Stimulated activated CD4-positive, alpha-beta T cell treated with anti-CD3 and anti-CD28 coated beads, Interleukin-12 subunit alpha, Interleukin-12 subunit beta, amount 100 ng/mL, for 24 hours (primary cell): ENCODE measurements at regions not wholly inside any gene's neighbourhood (a gene's known extent, or its start where the extent isn't known, plus 50 kb on each side); places are given as distances from the start of the nearest gene placed in this dataset.

Source experiments
- DNase-seq, 2 experiments: peaks; one replicate each; pipeline ENCODE4 v3.0.0-alpha.2; 2020; ENCODE audit warnings: low read depth in 2 of 2

DNA sequence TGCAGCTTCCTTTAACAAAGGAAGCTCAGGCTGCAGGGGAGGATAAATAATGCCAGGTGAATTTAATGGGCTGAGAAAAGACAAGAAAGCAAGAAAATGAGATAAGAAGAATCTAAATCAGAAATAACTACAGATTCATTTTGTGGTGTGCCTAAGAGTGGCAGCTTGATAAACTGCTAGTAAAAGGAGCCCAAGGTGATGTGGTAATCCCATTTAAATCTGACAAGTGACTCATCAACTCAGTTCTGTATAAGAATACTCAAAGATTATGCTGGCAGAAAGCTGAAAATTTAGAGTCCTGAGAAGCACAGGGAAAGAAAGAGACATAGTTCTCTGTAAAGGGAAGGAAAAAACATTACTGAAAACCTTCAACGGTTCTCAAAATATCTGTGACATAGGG is 109.4 kb upstream of the PDE1C start:
- no peak for DNase-seq

DNA sequence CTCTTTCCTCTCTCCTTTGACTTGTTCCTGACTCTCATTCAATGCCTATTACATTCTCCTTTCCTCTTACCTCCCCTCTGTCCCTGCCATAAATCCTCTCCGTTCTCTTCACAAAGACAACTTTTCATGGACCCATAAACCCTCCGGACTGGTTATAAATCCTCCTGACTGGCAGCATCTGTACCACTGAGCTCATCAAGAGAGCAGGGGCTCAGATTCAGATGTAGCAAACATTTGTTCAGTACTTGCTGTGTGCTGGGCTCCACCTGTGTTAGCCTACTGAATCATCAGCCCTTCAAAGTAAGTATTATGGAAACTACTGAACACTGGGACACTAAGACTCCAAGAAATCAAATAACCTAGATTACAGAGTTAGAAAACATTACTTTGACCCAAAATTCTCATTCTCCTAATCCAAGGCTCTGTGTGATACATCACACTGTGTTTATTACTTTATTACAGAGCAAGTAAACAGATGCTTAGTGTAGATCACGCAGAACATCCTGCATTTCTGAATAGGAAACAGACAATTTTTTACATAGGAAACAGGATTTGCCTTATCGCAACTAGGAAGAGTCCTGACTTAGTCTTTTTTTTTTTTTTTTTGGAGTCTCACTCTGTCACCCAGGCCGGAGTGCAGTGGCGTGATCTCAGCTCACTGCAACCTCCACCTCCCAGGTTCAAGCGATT is 108.6 kb upstream of the PDE1C start:
- no peak for DNase-seq

DNA sequence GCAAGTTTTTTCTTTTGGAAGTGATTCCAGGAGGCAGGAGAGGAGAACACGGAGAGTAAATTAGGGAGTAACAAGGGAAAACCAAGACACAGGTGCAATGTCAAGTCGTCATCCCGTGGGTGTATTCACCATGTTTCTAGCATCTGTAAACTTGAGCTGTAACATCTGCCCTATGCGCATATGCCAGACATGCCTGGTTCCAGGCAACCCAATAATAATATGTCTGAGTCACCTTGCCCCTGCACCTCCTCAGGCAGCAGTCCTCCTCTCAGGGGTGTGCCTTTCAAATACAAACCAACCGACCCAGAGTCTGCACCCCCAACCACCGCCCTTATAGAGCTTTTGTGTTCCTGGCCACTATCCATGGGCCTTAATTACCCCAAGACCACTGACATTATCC is 107.0 kb upstream of the PDE1C start:
- no peak for DNase-seq

DNA sequence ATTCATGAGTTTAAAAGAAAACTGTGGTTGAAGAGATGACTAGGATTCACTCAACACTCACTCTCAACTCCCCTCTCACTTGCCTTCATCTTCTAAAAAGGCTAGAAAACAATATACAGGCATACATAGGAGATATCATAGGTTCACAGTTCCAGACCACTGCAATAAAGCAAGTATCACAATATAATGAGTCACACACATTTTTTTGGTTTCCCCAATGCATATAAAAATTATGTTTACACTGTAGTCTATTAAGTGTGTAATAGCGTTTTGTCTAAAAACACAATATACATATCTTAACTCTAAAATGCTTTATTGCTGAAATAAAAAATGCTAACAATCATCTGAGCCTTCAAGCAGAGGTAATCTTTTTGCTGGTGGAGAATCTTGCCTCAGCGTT is 104.9 kb upstream of the PDE1C start:
- no peak for DNase-seq

DNA sequence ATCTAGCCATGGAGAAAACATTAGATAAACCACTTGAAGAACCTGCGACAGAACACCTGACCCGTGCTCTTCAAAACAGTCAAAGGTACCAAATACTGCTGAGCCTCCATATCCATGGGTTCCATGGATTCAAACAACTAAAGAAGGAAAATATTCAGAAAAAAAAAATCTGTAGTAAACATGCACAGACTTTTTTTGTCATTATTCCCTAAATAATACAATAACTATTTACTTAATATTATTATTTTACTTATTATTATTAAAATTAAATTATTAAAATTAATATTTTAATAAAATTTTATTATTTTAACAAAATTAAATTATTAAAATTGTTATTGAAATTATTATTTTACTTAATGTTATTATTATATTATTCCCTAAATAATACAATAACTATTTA is 101.0 kb upstream of the PDE1C start:
- DNase-seq, result no peak

DNA sequence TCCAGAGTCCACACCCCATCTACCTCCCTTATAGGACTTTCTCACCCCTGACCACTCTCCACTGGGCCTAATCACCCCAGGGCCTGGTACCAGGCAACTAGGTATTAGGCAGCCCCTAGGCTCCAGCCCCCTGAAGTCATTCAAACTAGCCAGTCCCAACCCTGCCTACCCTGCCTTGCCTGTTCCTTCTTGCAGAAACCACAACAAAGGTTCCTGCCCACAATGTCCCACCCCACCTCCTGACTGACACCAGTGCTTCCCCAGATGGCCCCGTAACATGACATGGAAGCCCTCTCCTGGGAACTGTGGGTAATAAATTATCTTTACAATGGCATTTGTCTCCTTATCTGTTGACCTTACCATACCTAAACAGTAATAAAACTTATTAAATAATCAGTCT is 100.6 kb upstream of the PDE1C start:
- DNase-seq, result no peak

DNA sequence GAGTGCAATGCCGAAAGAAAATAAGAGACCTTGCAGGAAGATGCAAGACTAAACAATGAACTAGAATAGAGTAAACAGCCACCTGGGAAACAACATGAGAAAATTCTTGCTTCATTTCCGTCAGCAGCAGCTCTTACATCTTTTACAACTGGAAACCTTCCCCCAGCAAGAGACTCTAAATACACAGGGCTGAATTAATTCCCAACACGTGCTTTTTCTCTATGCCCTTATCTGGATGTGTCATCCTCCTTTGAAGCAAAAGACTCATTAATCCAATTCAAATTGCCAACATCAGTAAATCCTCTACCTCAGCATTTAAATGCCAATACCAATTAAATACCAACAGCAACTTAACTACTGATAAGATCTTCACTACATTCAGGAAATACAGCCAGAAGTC is 99.0 kb upstream of the PDE1C start:
- no peak for DNase-seq

DNA sequence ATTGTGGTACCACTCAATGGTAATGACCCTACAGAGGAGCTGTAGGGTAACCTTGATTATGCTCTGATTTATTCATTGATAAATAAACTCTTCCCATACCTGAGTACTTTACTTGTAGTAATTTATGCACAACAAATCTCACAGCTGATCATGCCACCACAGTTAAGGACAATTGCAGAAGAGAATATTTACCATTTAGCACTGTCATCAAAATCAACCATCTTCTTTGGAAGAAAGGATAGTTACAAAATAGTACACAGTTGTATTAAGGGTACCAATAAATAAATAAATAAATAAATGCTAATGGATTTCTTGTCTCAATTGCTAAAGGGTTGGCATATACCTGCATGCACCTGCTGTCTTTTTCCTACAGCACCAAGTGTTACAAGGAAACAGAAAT is 97.6 kb upstream of the PDE1C start:
- no peak for DNase-seq

DNA sequence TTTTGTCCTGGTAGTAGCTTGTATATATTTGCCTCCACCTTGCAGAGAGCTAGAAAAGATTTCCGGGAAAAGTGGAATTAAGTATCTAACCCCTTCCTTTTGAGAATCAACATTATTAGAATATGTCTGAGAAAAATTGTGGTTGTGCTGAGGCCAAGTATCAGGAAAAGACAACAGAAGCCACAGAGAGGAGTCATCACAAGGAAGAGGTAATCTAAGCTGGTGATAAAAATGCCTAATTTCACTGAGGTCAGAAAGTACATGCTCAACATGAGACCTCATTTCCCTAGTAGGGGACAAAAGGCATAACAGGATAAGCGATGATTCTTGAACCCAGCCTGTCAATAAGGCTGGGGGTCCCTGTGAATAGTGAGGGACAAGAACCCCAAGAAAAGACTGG is 97.0 kb upstream of the PDE1C start:
- DNase-seq, result no peak

DNA sequence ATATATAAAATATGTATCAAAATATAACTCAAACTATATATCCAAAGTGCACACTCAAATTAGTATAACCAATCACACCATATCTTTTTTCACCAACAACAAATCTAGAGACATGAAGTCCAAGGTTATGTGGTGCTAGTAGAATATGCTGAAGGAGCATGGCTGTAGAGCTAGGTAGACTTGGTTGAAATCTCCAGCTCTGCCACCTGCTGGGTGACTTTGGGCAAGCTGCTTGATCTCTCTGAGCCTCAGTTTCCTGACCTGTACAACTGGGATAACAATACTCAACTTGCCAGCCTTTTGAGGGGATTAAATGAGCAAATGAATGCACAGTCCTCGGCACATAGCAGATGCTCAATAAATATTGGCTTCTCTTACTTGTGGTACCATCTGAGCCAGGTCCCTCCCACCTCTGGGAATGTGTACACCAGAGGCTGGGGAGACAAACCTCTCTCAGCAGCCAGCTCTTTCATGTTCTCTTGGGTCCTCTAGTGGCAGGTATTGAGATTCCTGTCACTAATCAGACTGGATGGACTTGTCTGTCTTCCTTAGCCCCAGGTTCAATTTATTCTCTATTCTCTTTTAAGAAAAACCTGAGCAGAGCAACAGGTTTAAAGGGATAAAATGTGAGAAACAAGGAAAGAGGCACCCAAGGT is 94.3 kb upstream of the PDE1C start:
- DNase-seq, result no peak

DNA sequence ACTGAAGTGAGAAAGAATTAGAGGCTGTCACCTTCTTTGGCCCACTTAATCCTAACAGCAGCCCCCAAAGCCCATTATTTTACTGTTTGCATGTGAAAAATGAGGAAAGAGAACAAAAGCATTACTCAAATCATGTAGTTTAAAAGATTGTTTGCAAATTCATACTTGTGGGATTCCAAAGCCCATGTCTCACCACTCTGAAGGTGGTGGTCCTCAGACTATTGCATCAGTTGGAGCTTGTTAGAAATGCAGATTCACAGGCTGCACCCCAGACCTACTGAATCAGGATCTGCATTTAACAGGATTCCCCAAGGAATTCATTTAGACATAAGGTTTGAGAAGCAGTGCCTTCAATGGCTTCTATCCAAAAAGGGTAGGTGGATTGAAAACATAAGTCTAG is 93.7 kb upstream of the PDE1C start:
- DNase-seq, result no peak

DNA sequence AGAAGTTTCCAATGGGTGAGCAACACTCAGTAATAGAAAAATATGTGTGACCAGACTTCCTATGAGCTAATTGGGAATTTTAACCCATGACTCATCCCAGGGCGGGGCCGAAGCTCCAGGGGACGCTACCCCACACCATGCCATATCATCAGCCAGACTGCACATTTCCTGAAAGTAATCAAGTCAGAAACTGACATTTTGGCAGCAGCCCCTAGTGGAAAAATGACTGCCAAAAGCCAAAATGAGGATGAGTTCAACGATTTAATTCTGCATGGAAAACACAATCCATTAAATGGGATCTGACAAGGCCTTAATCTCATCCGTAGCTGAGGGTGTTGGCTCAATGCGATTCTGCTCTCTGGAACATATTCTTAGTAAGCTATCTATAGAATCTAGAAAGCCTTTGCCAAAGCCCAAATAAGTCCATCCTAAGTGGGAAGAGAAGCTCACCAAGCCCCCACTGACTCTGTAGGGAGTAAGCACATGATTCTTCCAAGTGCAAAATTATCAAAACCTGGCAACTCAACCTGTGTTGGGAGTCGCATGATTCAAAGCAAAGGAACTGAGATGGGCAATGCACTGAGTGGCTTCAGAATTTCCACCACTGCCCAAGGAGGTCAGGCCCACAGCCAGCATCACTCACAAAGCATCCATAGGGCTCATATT is 93.1 kb upstream of the PDE1C start:
- no peak for DNase-seq

DNA sequence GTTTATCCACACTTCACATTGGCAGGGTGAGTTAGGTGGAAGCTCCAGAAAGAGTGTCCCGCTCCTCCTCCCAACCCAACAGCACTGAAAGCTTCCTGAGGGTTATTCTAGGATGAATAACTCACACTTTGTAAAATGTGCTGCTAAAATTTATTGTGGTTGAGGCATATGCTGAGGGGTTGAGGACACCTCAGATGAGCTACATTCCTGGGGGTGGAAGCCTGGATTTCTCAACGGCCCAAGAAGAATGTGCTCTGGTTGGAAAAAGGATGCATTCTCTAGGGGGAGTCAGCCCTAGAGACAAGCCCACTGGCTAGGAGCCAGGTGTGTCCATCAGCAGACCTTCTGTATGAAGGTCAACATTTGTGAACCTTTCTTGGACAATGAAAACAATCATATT is 91.5 kb upstream of the PDE1C start:
- no peak for DNase-seq

DNA sequence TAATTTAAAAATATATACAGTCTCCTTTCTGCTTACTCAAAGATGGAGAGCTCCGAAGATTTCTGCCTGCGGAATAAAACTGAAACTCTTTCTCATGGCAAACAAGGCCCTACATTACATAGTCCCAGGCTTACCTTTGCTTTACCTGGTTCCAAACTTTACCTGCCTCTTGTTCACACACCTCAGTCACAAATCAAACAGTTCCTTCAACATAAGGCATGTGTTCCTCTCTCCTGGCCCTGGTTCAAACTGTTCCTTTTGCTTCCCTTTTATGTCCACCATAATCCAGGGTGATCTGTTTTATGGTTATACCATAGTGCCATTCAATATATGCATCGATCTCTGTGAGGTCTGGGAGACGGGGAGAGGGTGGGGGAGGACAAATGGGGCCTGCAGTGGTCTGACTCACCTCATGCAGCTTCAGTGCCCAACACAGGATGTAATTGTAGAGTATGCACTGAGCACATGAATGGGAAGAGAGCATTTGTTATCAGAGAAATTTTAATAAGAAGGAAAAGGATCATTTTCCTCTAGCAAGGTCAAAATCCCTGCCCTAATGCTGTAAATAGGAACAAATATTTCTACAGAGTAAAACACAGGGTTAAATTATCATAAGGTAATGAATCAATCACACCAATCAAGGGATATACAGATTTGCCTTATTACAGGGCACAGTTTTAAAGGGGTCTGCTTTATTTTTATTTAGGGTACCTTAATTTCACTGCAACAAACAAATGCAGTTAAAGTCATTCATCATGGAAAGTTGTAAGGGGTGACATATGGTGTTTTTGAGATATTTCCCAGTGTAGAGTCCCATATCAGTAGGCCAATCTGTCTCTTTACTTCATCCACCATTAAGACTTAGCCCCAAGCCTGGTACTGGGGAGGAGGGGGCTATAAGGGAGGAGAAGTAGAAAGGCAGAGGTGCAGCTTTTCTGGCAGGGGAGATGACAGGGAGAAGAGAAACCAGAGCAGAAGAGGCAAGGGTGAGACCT is 88.8 kb upstream of the PDE1C start:
- DNase-seq, result no peak

DNA sequence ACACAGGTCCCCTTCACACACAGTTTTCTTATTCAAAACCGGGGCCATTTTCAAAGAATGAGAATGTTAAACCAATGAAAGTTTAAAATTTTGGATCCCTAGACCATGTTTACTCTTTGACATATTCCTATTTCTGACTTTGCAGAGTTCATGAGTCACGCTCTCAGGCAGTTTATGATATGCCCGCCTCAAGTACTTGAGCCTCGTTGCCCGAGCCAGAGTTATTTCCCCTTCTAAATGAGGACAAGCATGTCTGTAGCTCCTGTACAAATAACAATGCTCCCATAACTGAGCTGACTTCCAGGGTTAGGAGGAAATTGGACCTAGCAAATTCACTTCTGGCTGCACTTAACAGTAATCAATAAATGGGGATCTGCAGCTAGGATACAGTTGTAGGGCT is 87.9 kb upstream of the PDE1C start:
- DNase-seq, result no peak

DNA sequence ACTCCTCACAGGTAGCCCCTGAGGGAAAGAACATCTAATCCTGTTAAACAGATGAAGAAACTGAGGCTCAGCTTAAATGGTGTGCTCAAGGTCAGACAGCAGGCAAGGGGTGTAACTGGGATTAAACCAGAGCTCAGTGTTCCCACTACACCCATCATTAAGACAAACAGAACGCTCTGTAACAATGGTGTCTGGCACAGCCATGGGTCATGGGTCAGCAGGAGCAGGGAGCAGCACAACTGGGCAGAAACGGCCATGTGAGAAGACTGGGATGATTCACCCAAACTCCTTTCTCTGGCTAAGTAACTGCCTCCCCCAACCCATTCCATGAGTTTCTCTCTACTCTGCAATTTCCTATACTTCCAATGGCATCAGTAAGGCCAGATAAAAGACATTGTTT is 85.5 kb upstream of the PDE1C start:
- no peak for DNase-seq

DNA sequence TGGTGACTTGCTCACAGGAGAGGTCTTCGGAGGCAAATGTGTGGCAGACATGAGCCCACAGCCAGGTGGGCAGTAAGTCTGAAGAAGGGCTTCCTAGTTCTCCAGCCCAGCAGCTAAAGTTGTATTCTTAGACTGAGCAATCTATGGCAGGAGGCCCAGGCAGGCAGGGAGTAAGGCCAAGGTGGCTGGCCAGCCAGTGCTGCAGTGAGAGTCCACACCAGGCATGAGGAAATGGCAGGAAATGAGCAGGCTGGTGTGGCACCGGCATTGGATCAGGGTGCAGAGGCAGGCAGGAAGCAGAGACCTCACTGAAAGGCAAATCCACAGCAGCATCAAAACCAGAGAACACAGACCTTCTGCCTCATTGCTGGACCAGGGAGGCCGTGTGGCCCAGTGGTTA is 84.6 kb upstream of the PDE1C start:
- DNase-seq, result no peak

DNA sequence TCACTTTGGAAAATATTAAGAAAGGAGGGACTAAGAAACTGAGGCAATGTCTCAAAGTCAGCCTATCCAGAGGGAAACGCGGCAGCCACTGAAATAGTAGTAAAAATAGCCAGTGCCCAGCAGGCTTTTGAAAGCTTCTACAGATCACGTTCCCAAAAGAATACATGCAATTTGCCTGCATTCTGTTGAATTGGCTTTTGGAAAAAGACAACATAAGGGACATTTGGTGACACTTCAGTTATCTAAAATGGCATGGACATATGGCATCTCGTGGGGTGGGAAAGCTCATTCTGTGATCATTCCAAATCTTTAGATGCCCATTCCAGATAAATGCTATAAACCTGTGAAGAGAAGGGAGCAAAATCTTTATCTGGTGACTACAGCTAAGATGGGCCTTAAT is 82.8 kb upstream of the PDE1C start:
- DNase-seq, result no peak

DNA sequence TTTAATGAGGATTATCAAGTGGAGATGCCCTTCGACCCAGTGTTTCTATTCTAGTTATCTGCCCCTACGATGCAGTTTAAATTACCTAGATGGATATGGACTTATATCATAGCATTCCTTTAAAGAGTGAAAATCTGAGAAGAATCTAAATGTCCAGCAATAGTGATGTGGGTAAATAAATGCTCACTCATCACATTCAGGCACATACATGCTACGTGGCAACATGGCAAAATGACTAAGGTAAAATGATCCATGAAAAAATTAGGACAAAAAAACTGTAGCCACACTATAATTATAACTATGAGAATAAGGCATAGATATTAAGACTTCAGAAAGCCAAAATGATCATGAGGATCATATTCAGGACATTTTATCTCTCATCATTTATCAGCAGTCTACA is 82.4 kb upstream of the PDE1C start:
- DNase-seq, result no peak

DNA sequence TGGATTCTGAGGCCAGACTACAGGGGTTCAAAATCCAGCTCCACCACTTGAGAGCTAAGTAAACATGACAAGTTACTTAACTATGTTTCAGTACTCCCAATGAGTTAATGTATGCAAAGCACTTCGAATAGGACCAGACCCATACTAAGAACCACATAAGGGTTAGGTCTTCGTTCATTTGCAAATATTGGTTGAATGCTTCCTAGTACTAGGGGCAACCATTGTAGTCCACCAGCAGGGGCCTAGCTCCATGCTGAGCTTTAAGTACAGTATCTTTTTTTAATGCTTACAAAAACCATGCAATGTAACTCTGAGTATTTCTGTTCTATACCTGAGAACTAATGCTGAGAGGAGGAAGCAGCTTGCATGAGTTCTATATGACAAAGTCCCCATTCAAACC is 80.4 kb upstream of the PDE1C start:
- DNase-seq, result no peak

DNA sequence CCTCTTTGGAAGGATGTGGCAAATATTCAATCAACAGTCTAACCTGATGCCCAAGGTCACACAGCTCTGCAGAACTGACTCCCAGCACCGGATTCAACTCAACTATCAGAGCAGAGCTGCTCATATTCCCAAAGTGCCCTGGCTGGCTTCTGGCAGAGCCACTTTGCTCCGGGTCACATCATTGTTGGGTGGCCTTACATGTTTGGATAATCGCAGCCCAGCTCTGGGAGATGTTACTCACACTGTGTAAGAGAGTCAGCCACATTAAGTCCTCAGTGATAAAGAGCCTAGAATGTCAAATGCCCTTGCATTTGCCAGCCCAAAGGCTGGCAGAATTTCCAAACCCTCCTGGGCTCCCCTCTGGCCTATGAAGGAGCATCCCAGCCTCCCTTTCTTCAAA is 79.8 kb upstream of the PDE1C start:
- DNase-seq, result no peak

DNA sequence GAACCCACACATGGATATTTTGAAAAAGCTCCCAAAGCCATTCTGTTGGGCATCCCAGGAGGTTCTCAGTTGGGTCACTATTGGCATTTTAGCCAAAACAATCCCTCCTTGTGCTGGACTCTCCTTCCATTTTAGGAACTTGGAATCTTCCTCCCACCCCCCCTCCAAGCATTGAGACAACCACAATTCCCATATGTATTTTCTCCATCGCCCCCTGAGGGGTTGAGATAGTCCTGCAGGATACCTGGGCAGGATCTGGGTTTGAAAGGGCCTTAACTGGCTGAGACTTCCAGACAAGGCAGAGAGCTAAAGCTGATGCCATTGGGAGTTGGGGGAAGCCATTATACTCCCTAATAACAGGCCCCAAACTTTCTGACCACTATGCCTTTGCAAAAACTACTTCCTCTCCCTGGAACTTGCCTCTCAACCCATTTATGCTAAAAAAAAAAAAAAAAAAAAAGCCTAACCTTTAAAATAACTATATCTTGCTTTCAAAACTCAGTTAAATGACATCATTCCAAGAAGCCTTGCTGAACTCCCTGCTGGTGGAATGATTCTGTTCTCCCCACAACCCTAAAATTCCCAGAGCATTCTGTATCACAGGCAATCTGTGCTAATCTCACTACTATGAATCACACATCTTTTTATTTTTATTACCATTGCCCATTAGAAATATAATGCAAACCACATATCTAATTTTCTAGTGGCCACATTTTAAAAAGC is 77.5 kb upstream of the PDE1C start:
- no peak for DNase-seq
